Body of pancreas (tissue), 4 donors: ENCODE measurements at regions not wholly inside any gene's neighbourhood (a gene's known extent, or its start where the extent isn't known, plus 50 kb on each side); places are given as distances from the start of the nearest gene placed in this dataset.

Experiments used
- ATAC-seq: fragments of 150-250 bp; one replicate; pipeline ENCODE4 v1.9.1; 2016
- DNase-seq, 4 donors: peaks; one replicate each; pipeline ENCODE4 v3.0.0-alpha.2; 2019
- H3K27ac ChIP-seq, 4 donors: fragments of 200-600 bp; sonication (generic); 1 replicate in 3 of 4; 2 replicates in 1 of 4; pipeline versions ENCODE4 v1.5.1 to v1.6.1; 2016 to 2019; ENCODE audit warnings: mild to moderate bottlenecking in 1 of 4, mixed read lengths in 1 of 4, moderate library complexity in 1 of 4
- H3K27me3 ChIP-seq, 2 donors: fragments of 200-600 bp; sonication (generic); one replicate each; pipeline ENCODE4 v1.6.0; 2016; ENCODE audit warnings: mild to moderate bottlenecking in 1 of 2
- H3K36me3 ChIP-seq, 2 donors: fragments of 200-600 bp; sonication (generic); replicated peaks in 1 of 2; 2 replicates each; pipeline ENCODE4 v1.5.1; 2016; ENCODE audit warnings: low read depth in 2 of 2; ENCODE audit not compliant: insufficient read depth in 1 of 2
- H3K4me1 ChIP-seq: fragments of 200-600 bp; sonication (generic); one replicate; pipeline ENCODE4 v1.6.0; 2016
- H3K4me3 ChIP-seq, 2 donors: fragments of 200-600 bp; sonication (generic); 1 replicate in 1 of 2; 2 replicates in 1 of 2; pipeline ENCODE4 v1.5.1; 2016 to 2019
- H3K9me3 ChIP-seq, 3 donors: fragments of 200-600 bp; sonication (generic); 1 replicate in 2 of 3; 2 replicates in 1 of 3; pipeline ENCODE4 v1.5.1; 2016
- POLR2A ChIP-seq, 3 donors: fragments of 450-650 bp; IDR thresholded peaks; one replicate each; pipeline ENCODE4 v1.6.1; 2016; ENCODE audit warnings: antibody characterized with exemption in 3 of 3, mild to moderate bottlenecking in 2 of 3
- WGBS, 2 donors: methylation state at CpG; one replicate each; pipeline ENCODE4 v1.1.5; 2017; 5-methylcytosine and 5-hydroxymethylcytosine counted together
- intact Hi-C: fragments of 100-400 bp; cut with DNase I; formaldehyde crosslinking; loops from one replicate; pipeline ENCODE4 v1.15.1; 2023
- TF ChIP-seq, protein P1 (sequence below), 7 experiments: fragments of 450-650 bp in 4 of 7; fragments of 200-600 bp in 3 of 7; sonication (generic) in 3 of 7; IDR thresholded peaks; one replicate each; pipeline ENCODE4 v1.5.1; 2016 to 2019; ENCODE audit warnings: antibody characterized with exemption in 7 of 7

GRCh38 chr1:238962941-238963340, 423.4 kb upstream of the CHRM3 start:
- Histone ChIP-seq H3K4me3 (no peak overlapping the region), H3K27me3 (no peaks in the 10 kb centered on the region), H3K36me3 (no peaks in the 10 kb centered on the region), H3K9me3 (no peaks in the 10 kb centered on the region), H3K4me1 (no peaks in the 10 kb centered on the region), H3K27ac (no peak overlapping the region)
- no peak for DNase-seq
- TF ChIP-seq, protein P1, sequence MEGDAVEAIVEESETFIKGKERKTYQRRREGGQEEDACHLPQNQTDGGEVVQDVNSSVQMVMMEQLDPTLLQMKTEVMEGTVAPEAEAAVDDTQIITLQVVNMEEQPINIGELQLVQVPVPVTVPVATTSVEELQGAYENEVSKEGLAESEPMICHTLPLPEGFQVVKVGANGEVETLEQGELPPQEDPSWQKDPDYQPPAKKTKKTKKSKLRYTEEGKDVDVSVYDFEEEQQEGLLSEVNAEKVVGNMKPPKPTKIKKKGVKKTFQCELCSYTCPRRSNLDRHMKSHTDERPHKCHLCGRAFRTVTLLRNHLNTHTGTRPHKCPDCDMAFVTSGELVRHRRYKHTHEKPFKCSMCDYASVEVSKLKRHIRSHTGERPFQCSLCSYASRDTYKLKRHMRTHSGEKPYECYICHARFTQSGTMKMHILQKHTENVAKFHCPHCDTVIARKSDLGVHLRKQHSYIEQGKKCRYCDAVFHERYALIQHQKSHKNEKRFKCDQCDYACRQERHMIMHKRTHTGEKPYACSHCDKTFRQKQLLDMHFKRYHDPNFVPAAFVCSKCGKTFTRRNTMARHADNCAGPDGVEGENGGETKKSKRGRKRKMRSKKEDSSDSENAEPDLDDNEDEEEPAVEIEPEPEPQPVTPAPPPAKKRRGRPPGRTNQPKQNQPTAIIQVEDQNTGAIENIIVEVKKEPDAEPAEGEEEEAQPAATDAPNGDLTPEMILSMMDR (IDR thresholded peaks at IDR 0.05) = no peak
- no peak for TF ChIP-seq POLR2A (IDR thresholded peaks at IDR 0.05)
- intact Hi-C loops = no loop called here
- no peak for ATAC-seq
- WGBS, 2 donors = 77 to 82% methylated on average over 8 of the region's 8 CpGs

DNA sequence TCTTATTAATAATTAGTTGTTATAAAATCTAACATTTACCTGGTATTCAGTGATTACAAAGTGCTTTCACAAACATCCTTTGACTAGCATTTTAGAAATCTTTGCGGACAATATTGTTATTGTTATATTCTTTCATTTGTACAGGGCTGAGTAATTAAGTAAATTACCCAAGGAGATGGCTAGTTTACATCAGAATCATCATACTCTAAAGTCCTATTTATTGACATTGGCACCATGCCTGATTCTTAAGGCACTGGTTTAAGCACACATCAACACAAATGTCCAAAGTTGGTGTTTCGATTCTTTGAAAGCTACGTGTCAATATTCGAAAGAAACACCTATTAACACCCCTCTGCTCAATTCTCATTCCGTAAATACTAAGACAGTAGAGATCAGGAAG, 424.6 kb upstream of the CHRM3 start:
- no peak overlapping the region for H3K4me3 ChIP-seq
- DNase-seq = no peak
- H3K27me3 ChIP-seq = no peaks in the 10 kb centered on the region
- H3K36me3 ChIP-seq = no peaks in the 10 kb centered on the region
- H3K27ac ChIP-seq = no peak overlapping the region
- no peaks in the 10 kb centered on the region for H3K9me3 ChIP-seq
- intact Hi-C loops = no loop called here
- ATAC-seq = no peak
- TF ChIP-seq, protein P1 (IDR thresholded peaks at IDR 0.05) = no peak
- no peak for TF ChIP-seq POLR2A (IDR thresholded peaks at IDR 0.05)
- H3K4me1 ChIP-seq = no peaks in the 10 kb centered on the region
- 58 to 67% methylated on average over 5 of the region's 5 CpGs for WGBS, 2 donors

DNA sequence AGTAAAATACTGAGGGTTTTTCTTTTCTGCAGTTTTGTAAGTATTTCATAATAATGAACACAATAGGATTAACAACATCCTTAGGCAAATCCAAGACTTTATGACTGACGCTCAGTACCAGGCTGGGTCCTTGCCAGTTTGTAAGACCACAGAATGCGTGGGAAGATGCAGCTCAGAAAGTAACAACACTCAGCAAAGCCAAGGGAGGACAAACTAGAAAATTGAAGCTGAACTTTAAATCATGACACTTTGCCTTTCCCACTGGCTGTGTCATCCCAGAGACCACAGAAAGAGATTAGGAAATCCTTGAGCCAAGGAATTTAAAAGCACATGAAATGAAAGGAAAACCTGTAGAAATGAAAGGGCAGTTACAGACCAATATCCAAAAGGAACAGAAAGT, 426.3 kb upstream of the CHRM3 start:
- ATAC-seq (no peak), DNase-seq (no peak)
- TF ChIP-seq POLR2A (IDR thresholded peaks at IDR 0.05) = no peak
- TF ChIP-seq, protein P1 (IDR thresholded peaks at IDR 0.05) = no peak
- Histone ChIP-seq H3K36me3 (no peaks in the 10 kb centered on the region), H3K27ac (no peak overlapping the region), H3K9me3 (no peaks in the 10 kb centered on the region), H3K4me1 (no peaks in the 10 kb centered on the region), H3K27me3 (no peaks in the 10 kb centered on the region), H3K4me3 (no peak overlapping the region)
- 60 to 67% methylated on average over 2 of the region's 2 CpGs for WGBS, 2 donors
- intact Hi-C loops = no loop called here

DNA sequence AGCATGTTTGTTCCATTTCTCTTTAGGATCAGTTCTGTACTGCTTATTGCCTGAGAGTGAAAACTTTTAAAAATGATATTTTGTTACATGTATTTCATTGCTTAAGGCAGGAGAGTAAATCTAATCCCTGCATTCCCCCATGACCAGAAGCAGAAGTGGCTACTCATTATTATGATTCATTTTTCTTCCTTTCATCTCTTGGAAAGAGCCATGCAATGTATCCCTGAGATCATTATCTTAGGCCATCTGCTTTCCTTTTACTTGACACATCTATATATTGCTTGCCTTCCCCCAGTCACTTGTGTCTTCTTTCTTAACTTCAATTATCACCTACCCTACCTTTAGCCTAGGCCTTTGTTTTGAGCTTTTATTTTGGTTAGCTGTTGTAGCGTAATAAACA, 430.4 kb upstream of the CHRM3 start:
- no peaks in the 10 kb centered on the region for H3K4me1 ChIP-seq
- TF ChIP-seq, protein P1 (IDR thresholded peaks at IDR 0.05) = no peak
- TF ChIP-seq POLR2A (IDR thresholded peaks at IDR 0.05) = no peak
- no peaks in the 10 kb centered on the region for H3K36me3 ChIP-seq
- H3K4me3 ChIP-seq = no peak overlapping the region
- WGBS, 2 donors = 87 to 100% methylated on average over 1 of the region's 1 CpG
- H3K27me3 ChIP-seq = no peaks in the 10 kb centered on the region
- intact Hi-C loops = no loop called here
- ATAC-seq (no peak), DNase-seq (no peak)
- H3K27ac ChIP-seq = no peak overlapping the region
- no peaks in the 10 kb centered on the region for H3K9me3 ChIP-seq

DNA sequence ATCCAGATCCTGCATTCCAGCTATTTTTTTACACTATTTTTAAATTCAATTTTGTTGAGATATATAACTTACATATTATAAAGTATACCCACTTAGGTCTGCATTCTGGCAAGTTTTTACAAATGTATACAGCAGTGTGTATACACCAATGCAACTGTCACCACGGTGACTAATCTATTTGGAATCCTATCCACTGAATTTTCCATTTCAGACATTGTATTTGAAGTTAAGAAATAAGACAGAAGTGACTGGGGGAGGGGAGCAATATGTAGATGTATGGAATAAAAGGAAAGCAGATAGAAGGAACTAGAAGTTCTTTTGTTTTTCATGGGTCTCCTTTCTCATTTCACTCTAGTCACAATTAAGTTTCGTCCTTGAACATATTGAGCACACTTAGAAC, 431.5 kb upstream of the CHRM3 start:
- Histone ChIP-seq H3K36me3 (no peaks in the 10 kb centered on the region), H3K4me3 (no peak overlapping the region), H3K27me3 (no peaks in the 10 kb centered on the region), H3K4me1 (no peaks in the 10 kb centered on the region), H3K27ac (no peak overlapping the region), H3K9me3 (no peaks in the 10 kb centered on the region)
- no peak for ATAC-seq
- intact Hi-C loops = no loop called here
- DNase-seq = no peak
- WGBS, 2 donors = 61 to 65% methylated on average over 2 of the region's 2 CpGs
- TF ChIP-seq POLR2A (IDR thresholded peaks at IDR 0.05) = no peak
- TF ChIP-seq, protein P1 (IDR thresholded peaks at IDR 0.05) = no peak
